GOT3 (cell line): ENCODE measurements at regions not wholly inside any gene's neighbourhood (a gene's known extent, or its start where the extent isn't known, plus 50 kb on each side); places are given as distances from the start of the nearest gene placed in this dataset.

Experiments used
- DNase-seq: peaks from one replicate; lab custom pipeline; 2025; ENCODE audit warnings: mixed read lengths; lab: John Stamatoyannopoulos, UW

- no peak for DNase-seq
Measured at GRCh38 chr7:4612939-4613841, 68.9 kb upstream of the FOXK1 start.

GRCh38 chr7:4613846-4614548 is 68.1 kb upstream of the FOXK1 start:
- no peak for DNase-seq

- no peak for DNase-seq
Measured at GRCh38 chr7:4616116-4616515, 66.0 kb upstream of the FOXK1 start.

GRCh38 chr7:4621396-4621795 is 60.7 kb upstream of the FOXK1 start:
- DNase-seq = no peak

- DNase-seq = no peak
Measured at GRCh38 chr7:4626318-4626845, 55.7 kb upstream of the FOXK1 start.

- no peak for DNase-seq
Measured at GRCh38 chr7:4629287-4629895, 52.7 kb upstream of the FOXK1 start.

GRCh38 chr7:4631380-4632179 is 50.5 kb upstream of the FOXK1 start:
- peak; percentile 72 for DNase-seq
